Suppressor macrophage treated with lipopolysaccharide for 4 hours (primary cell): ENCODE measurements at regions not wholly inside any gene's neighbourhood (a gene's known extent, or its start where the extent isn't known, plus 50 kb on each side); places are given as distances from the start of the nearest gene placed in this dataset.

Experiments used
- DNase-seq: peaks from one replicate; pipeline ENCODE4 v3.0.0-alpha.2; 2020

DNA sequence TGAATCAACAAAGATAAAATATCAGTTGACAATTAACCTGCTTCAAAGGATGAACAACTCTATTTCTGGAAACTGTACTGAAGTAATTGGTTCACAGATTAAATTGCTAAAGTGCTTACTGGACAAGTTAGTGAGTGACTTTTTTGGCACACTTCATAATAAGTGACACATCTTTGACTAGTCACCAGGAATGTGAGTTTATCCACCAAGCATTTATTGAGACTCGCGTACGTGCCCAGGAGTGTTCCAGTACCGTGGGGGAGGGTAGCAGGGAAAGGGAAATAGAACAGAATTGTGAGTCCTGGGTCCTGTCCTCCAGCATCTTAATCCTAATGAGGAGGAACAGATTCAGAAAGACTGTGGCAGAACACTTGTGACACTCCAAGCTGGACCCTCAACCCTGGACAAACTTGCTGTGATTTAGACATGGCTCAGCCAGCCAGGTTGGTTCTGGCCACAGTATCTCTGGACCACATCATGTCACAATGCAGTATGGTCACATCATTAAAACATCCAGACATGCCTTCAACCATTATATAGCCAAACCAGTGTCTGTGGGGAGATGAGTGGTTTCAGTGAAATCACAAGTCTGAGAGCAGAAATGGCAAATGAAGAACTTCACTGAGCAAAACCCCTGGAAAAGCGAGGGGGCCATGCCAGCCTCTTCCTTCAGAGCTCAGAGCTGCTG, 623.1 kb downstream of the BNC2 start:
- no peak for DNase-seq

DNA sequence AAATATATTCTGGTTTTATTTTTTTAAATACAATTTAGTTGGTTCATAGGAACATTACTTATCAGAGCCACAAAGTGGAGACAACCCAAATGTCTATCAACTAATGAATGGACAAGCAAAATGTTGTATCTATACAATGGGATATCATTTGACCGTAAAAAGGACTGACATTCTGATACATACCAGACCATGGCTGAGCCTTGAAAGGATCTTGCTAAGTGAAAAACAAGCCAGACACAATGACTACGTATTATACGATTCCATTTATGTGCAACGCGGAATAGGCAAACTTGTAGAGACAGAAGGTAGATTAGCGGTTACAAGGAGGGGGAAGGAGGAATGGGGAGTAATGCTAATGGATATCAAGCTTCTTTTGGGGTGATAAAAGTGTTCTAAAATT, 621.6 kb downstream of the BNC2 start:
- no peak for DNase-seq

DNA sequence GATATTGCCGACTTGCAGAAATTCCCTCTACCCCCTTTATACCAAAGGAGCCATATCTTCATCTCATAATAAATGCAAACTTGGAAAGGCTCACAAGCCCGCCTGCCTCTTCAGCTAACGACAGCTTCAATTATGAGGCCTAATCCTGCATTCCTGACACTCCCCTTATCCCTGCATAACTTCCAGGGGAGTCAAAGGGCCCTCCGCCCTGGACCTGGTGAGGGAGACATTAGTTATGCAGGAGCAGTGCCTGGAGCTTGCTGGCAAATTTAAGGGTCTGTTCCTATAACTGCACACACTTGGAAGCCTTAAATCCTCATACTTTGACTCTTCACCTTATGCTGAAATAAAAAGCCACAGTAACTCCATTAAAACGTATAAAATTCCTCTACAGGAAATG, 617.9 kb downstream of the BNC2 start:
- no peak for DNase-seq

DNA sequence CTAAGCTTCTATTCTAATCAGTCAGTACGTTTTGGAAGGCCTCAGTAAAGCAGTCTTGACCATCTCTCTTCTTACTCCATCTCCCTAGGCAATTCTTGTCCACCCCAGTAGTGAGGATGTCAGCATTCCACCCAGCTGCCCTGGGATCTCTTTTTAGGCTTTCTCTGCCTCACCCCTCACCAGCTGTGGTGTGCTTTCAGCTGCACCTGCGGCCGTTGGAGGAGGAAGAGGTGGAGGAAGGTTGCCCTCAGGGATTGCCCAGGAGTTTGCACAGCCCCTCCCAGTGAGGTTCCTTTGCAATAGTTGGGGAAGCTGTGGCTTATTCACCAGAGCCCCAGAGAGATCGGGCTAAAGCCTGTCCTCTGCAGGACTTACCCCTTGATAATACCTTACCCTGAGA, 615.8 kb downstream of the BNC2 start:
- DNase-seq, result no peak

DNA sequence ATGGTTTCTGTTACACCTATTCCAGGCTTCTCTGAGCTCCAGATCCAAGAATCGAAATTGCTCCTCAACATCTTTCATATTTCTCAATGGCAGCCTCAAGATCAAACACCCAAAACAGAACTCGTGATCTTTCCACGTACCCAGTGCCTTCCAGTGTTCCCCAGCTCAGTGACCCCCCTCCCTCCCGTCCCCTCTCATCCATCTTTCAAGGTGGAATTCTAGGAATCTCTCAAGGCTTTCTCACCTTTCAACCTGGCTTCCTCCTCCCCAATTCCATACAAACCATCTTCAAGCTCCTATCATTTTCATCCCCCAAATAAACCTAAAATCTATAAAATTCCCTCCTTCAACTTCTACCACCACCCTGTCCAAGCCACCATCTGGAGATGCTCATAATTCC, 615.3 kb downstream of the BNC2 start:
- DNase-seq, result no peak

DNA sequence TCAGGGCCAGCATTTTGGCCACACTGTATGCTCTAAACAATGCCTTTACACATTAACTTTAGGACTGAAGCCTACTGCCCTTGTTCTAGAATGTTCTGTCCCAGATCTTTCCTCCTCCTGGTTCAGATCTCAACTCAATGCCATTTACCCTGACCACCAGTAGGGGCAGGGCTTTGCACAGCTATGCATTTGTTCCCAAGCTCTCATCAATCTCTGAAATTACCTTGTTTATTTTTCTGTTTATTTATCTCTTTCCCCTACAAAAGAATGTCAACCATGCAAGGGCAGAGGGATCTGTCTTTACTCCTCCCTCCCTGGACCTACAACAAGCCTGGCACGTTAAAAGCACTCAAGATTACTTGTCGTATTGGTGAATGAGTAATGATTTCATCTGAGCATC, 612.9 kb downstream of the BNC2 start:
- no peak for DNase-seq

DNA sequence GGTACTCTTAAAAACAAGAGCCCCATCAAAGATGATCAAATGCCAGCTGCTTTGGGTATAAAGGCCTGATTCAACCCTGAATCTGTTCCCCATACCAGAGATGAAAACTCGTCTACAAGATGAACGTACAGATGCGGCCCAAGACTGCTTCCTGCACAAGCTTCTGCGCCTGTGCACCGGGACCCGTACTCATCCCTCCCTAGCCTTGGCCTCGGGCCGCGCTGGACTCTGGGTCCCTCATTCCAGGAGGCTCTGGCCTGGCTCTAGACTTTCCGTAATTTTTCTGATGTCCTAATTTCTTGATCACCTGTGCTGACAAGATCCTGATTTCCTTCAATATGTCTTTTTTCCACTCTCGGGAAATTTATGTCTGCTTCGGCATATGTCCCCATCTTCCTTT, 612.3 kb downstream of the BNC2 start:
- DNase-seq, result no peak

DNA sequence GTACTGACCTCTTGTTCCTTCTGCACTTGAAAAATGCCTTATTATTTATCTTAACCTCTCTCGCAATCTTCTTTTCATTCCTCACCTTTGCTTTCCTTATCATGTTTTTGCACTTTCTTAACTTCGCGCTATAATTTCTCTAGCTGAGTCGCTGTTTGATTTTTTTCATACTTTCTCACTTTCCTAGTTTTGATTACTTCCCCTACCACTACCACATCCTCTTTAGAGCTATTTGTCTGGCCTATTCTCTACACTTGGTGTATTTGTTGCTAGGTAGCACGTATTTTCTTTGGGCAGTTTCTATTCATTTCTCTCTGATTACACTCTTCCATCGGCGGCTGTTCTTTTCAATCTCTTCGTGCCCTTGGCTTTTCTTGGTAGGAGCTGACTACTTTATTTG, 611.8 kb downstream of the BNC2 start:
- DNase-seq, result no peak

DNA sequence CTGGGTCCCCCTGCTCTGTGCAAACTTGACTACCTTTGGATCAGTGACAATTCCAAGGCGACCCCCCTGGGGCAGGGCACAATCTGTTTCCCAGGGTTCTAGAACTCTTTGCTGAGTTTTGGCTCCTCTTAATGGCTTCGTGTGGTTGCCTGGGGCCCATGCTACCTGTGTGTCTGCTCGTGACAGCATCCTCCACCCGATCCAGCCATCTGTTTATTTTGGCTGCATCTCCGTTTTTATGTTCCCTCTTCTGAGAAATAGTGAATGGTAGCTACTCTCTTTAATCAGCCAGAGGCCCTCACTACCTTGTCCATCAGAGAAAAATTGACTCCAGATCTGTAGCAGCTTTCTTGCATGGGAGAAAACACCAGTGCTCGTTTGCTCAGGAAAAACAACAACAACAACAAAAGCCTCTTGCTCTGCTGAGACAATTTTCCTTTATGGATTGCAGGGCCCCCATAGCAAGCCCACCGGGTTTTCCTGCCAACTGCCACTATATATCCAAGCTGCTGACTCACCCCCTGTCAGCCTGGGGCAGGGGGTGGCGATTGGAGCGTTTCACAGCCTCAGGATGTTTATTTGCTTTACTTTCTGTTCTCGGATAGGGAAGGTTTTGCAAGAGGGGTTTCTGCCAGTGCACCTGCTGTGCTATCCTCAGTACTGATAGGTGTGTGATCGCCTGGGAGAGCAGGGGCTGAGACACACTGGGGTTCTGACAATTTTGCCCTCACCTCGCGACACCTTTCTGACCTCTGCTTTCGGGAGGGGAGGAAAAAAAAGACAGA, 607.8 kb downstream of the BNC2 start:
- no peak for DNase-seq

DNA sequence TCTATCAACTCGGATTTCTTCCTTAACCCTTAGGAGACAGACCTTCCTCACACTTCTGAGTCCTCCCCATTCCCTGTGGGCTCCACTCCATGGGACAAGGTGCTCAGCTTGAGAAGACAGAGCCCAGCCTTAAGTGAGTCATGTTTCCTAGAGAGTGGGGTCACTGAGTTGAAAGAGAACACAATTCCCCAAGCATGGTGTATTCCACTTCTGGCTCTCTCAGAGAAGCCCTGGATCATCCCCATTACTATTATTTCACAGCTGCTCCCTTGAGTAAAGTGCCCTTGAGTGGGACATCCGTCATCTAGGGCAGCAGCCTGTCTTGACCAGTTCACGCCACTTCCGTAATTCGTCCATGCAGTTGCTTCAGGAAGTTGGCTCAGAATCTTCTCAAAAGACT, 604.8 kb downstream of the BNC2 start:
- DNase-seq, result no peak

DNA sequence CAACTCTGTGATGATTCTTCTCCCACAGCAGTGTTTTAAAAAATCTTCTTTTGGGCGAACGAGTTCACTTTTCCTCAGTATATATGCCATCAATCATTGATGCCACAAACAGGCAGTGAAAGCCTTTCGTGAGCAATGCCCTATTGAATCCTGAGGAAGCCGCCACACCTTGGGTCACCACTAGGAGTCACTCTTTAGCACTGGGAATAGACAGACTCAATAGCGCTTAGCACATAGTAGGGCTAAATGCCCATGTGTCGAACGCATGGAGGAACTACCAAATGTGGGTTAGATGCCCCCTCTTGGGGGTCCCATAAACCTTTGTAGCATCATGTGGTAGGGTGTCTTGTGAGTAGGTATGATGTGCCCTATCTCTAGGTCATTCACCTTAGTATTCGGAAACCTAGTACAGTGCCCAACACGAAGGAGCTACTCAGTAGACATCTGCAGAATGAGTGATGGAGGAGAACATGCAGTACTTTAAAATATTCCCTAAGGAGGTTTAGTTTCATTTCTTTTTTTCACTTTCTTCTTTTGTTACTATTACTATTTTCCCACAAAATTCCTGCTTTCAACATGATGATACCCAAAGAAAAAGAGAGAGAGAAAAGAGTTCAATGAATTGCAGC, 603.7 kb downstream of the BNC2 start:
- peak; percentile 39 for DNase-seq

DNA sequence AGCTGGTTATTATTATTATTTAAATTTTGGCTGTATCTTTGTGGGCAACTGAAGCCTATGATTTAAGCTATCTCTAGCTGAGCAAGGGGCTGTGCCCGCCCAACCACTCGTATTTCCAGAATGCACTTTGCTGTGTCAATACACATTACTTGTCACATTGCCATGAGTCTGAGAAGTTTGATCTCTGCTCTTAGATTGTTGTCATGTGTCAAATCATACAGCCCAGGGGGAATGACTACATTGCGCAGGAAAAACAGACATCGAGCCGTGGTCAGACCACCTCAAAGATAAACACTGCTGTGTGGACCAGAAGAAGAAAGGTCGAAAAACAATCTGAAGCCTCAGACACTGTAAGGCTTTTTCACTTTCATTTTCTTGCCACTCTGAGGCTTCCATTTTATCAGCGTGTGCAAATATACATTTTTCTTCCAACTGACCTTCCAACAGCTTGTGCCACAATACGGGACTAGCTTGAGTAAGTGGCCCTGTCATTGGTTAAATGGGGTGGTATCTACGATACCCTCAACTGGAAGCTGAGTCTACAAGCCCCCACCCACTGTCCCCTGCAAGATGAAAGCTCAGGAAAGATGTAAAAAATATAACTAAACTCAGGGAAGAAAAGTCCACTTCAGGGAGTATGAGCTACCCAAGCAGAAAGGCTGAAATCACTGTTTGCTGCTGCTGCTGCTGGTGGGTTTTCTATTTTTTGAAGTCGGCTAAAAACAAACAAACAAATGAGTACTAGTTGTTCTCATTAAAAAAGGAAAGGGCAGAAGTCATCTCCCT, 603.0 kb downstream of the BNC2 start:
- DNase-seq, result no peak

DNA sequence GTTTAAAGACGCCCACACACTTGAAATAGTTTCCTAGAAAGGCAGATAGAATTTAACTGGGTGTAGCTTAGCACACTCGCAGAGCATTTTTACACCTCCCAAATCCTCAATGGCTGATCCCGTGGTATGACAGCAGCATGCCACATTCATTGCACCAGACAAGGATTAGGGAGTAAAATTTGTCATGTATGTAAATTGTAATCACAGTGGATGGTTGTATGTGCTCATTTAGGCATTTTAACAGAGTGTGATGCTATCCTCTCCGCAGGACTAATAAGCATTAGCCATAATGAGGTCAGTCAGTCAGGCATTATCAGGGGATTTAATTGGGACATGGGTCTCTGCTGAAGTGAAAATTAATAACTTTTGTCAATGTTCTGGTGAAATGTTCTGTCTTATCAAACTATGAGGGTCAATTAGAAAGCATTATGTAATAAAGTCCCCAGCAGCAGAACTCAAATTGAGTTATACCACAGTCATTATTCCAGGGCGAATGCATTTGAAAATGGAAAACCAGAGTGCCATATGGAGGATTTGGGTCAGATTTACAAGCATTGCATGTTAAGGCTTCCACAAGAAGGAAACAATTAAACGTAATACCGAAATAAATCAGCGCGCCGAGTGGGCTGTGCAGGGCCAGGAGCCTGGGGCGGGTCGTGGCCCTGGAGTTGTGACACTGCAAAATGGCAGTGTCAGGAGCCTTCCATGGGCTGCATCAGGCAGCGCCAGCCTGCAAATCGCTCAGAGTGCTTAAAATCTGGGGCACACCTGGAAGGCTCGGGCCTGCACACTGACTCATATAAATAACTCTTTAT, 602.2 kb downstream of the BNC2 start:
- no peak for DNase-seq

DNA sequence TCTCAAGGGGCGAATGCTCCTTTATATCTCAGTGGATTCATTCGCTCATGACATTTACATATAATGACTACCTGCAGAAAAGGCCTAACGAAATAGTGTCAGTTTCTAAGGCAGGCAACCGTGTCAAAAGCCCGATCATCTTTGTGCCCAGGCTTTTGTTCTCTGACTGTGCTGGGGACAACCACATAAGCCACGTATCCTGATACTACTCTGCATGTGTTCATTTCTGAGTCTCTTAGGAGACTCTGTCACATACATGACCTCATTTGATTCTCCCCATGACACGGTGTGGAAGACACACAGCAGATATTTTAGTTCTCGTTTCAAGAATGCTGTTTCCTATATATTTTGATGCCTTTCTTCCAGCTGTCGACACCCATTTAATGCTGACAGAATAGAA, 598.5 kb downstream of the BNC2 start:
- DNase-seq, result no peak

DNA sequence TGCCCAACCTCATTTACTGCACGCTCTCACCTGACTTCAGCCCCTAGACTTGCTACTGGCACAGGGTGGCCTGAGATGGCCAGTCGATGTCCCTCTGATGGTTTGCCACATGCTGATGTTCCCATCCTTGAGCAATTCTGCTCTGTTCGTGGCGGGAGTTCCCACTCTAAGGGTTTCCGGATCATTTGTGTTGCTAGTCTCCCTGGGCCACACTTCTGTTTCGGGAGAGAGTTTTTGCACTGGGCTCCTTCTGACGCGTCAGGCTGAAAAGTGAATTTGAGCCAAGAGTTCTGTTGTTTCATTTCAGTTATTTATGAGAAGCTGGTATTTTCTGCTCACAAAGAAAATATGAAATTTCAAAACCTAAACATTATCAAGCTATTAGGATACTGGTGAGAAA, 597.7 kb downstream of the BNC2 start:
- no peak for DNase-seq

DNA sequence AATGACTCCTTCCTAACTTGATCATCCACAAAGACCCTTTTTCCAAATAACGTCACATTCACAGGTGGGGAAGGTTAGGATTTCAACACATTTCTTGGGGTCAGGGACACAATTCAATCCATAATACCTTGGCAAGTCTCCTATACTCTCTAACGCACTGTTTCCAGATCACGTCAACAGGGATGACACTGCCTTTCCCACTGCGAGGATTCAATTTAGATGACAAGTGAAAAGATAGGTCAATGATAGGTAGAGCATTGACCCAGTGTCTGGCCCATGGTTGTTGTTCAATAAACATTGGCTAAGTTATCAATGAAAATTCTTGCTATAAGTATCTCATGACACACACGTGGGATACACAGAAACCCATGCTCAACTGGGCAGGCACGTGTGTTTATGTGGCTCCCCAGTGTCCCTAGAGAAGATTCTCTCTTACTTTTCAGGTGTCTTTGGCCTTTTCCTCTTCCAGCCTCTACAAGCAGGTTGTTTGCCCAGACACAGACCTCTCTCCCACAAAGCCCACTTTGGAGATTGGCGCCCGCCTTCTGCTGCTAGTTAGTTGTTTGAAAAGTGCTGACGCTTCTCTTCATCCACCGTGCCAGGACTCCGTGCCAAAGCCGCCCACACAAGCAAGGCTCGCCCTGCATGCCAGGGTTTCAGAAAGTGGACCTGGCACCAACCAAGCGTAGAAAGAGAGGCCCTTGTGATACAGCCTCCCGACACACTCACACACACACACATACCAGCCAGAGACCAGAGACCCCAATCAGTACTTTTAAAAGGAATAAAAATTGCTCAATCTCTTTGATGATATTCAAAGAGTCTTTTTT, 594.5 kb downstream of the BNC2 start:
- DNase-seq, result no peak

DNA sequence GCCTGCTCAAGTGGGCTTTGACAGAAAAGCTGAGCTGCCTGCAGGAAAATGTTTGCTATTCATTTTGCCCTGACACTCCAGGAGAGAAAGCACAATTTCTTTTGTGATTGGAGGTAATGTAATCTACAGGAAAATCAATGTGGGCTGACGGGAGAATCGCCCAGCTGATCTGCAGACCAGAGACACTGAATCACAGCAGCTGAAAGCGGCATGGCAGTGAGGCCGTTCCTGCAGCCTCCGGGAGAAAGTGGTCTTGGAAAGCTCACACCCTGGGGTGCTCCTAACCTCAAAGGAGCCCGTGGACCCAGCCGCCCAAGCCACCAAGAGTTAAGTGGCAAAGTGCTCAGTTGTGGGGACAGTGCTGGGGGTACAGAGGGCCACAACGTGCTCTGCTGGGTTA, 593.6 kb downstream of the BNC2 start:
- no peak for DNase-seq

DNA sequence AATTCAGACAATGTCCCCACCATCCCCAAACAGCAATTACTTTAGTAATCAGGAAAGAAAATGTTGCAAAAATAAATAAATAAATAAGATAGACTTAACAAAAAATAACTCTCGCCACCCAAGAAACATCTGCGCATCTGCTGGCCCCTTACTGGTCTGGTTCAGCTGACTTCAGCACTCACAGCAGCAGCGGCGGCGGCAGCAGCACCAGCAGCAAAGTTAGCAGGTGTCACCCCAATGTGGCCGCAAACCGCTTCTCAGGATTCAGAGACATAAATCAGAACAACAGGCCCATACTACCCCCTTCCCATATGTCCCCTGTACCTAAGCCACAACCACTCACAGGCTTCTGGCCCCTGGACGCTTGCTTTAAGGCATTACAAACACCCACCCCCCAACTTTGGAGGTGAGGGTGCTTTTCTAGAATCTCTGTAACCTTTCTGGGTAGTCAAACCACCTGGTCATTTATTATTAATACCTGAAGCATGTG, 593.0 kb downstream of the BNC2 start:
- DNase-seq, result no peak

DNA sequence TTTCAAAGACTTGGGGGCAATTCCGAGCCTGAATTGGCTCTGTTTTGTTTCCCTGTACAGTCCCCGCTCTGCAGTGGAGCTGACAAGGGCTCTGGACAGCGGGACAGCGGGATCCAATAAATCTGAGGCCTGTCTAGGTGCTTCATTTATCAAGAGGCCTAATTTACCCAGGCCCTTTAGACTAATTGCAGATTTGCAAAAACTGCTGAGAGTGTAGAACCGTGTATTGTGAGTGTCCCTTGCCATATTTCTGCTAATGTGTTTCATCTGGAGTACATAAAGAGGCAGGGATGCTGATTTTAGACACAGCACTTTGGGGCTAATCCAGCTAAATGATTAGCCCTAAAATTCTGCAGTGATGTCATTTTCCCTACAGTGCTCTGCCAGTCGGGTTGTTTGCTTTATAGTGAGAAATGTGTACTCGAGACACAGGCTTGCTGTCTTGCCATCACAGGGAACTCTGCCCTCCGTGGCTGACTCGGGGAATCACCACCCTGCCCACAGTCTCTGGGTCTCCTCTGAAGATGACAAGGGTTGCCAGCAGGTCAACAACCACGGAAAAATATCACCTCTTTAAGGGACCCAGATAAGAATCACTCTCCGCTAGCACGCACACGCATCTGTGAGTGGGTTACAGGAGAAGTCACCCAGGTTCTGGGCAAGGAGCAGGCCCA, 592.0 kb downstream of the BNC2 start:
- DNase-seq, result no peak

DNA sequence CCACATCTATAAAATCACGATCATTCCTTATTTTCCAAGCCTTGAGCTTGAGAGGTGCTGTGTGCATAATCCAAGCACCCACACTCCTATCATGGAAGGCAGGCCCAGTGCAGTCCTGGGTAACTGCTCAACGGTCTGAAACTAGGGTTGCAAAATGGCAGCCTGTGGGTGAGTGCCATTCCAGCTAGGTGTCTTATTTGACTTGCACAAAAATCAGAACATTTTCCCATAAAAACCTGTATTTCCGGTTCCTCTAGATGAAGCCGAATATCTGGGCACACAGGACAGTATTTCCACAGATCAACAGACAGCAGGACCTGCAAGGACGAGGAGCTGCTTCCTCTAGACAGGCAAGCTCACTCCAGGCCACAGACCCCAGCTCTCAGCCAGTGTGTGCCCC, 588.8 kb downstream of the BNC2 start:
- no peak for DNase-seq

DNA sequence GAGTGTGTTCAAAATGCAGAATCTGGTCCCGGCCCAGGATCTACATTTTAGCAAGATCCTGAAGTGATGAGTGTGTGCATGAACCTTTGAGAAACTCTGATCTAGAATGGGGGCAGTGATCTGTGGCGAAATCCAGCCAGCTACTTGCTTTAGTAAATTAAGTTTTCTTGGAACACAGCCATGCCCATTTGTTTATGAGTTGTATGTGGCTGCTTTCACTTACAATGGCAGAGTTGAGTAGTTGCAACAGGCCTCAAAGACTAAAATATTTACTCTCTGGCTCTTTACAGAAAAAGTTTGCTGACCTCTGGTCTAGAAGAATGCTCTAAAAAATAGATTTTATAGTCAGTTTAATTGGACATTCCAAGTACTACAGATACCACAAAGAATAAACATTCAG, 588.3 kb downstream of the BNC2 start:
- DNase-seq, result no peak
